HL-60 (cell line): ENCODE measurements at regions not wholly inside any gene's neighbourhood (a gene's known extent, or its start where the extent isn't known, plus 50 kb on each side); places are given as distances from the start of the nearest gene placed in this dataset.

Source experiments
- DNase-seq, 2 experiments: peaks; one replicate each; pipeline ENCODE4 v3.0.0-alpha.2; 2010 to 2020; ENCODE audit warnings: low read depth in 1 of 2, low spot score in 1 of 2
- H3K27ac ChIP-seq: fragments of 250-450 bp; sonication (Bioruptor Pico); replicated peaks from 2 replicates; pipeline ENCODE4 v1.5.1; 2020; ENCODE audit warnings: mild to moderate bottlenecking, moderate library complexity
- H3K27me3 ChIP-seq: fragments of 250-450 bp; sonication (Bioruptor Pico); 2 replicates; pipeline ENCODE4 v1.5.1; 2021; ENCODE audit warnings: mild to moderate bottlenecking, moderate library complexity; ENCODE audit not compliant: insufficient read depth, poor library complexity, severe bottlenecking
- H3K4me3 ChIP-seq: replicated peaks from 2 replicates; pipeline ENCODE4 v1.5.1; 2011; ENCODE audit warnings: mild to moderate bottlenecking, control low read depth, low read length; ENCODE audit not compliant: insufficient read depth
- CTCF ChIP-seq: IDR thresholded peaks from one replicate; pipeline ENCODE4 v1.5.1; 2011; ENCODE audit warnings: low read length, control low read depth, inconsistent platforms; ENCODE audit not compliant: insufficient read depth
- GABPA ChIP-seq: IDR thresholded peaks from 2 replicates; pipeline ENCODE4 v1.6.1; 2012; ENCODE audit warnings: low read depth
- POLR2AphosphoS5 ChIP-seq: IDR thresholded peaks from 2 replicates; pipeline ENCODE4 v1.6.1; 2012; ENCODE audit warnings: low read depth
- REST ChIP-seq: IDR thresholded peaks from 2 replicates; pipeline ENCODE4 v1.6.1; 2012; ENCODE audit warnings: low read depth; ENCODE audit not compliant: insufficient replicate concordance
- SPI1 ChIP-seq: IDR thresholded peaks from 2 replicates; pipeline ENCODE4 v1.6.1; 2012; ENCODE audit warnings: low read depth, mild to moderate bottlenecking, borderline replicate concordance

- no peak overlapping the region for H3K27ac ChIP-seq
Measured at GRCh38 chr10:36647540-36647939, 477.9 kb upstream of the ANKRD30A start.

GRCh38 chr10:36640626-36641025 lies 484.8 kb upstream of the ANKRD30A start:
- Histone ChIP-seq H3K4me3 (no peak overlapping the region), H3K27ac (no peak overlapping the region), H3K27me3 (no peaks in the 10 kb centered on the region)
- no peak for TF ChIP-seq SPI1
- TF ChIP-seq GABPA: no peak
- TF ChIP-seq CTCF: no peak
- TF ChIP-seq POLR2AphosphoS5: no peak
- no peak for TF ChIP-seq REST
- DNase-seq: no peak

More at GRCh38 chr10:36647540-36647939, 477.9 kb upstream of the ANKRD30A start:
- Histone ChIP-seq H3K4me3 (no peak overlapping the region), H3K27me3 (no peaks in the 10 kb centered on the region)
- TF ChIP-seq REST: no peak
- TF ChIP-seq POLR2AphosphoS5: no peak
- no peak for TF ChIP-seq CTCF
- no peak for TF ChIP-seq SPI1
- DNase-seq: no peak

- Histone ChIP-seq H3K4me3 (no peak overlapping the region), H3K27me3 (no peaks in the 10 kb centered on the region), H3K27ac (no peak overlapping the region)
- no peak for TF ChIP-seq POLR2AphosphoS5
- no peak for TF ChIP-seq REST
- no peak for TF ChIP-seq CTCF
- no peak for TF ChIP-seq GABPA
- no peak for TF ChIP-seq SPI1
- no peak for DNase-seq
Measured at GRCh38 chr10:36638462-36639155, 486.8 kb upstream of the ANKRD30A start.
